ENCODE measurements at regions not wholly inside any gene's neighbourhood (a gene's known extent, or its start where the extent isn't known, plus 50 kb on each side); places are given as distances from the start of the nearest gene placed in this dataset.

GRCh38 chr5:3024554-3024953, 273.1 kb upstream of the IRX2 start:
- H3K79me2 ChIP-seq (ENCODE audit: control insufficient read depth, insufficient read depth, low read length) = no peaks in the 10 kb centered on the region
- FAIRE-seq (no peak), DNase-seq (ENCODE audit: extremely low read depth in 1 of 4, low spot score in 3 of 4) (no peak), ATAC-seq (no peak)
- no peak overlapping the region for H3K27ac ChIP-seq (ENCODE audit: extremely low read depth, low read depth, low read length)
- ChIA-PET CTCF (ENCODE audit: low intra/inter-chr PET ratio) (no interaction called here), POLR2A (no interaction called here)
- in situ Hi-C loops (cut with MboI) = no loop called here
- no peaks in the 10 kb centered on the region for H3K9me1 ChIP-seq (ENCODE audit: control insufficient read depth, insufficient read depth, low read length)
- WGBS (ENCODE audit: insufficient coverage, low coverage, missing lambda C conversion rate) = 1% methylated on average over 9 of the region's 9 CpGs
- no peaks in the 10 kb centered on the region for H4K20me1 ChIP-seq (replicated peaks; ENCODE audit: control insufficient read depth, insufficient read depth, low read length)
- H3K4me2 ChIP-seq (ENCODE audit: insufficient read depth, low read length) = no peak overlapping the region
- H3K27me3 ChIP-seq (ENCODE audit: control insufficient read depth in 2 of 2, insufficient read depth in 2 of 2, low read length in 2 of 2) = peaks cover 0 to 21% of the 10 kb centered on the region in 2 experiments; a peak in 2 of 5 replicates
- no peak for TF ChIP-seq TCF3 (CRISPR knock-in tag; IDR thresholded peaks at IDR 0.05)
- no peak for TF ChIP-seq POU5F1 (IDR thresholded peaks at IDR 0.05; ENCODE audit: borderline replicate concordance, low read depth, low read length, partially characterized antibody)
- no peak for TF ChIP-seq BMI1 (IDR thresholded peaks at IDR 0.05; ENCODE audit: low read length)
- no peak for TF ChIP-seq TAF7 (tag; IDR thresholded peaks at IDR 0.05)
- TF ChIP-seq NELFE (IDR thresholded peaks at IDR 0.05; ENCODE audit: insufficient read depth, insufficient read length) = no peak
- no TSS peak for BruUV-seq (replicated peaks)
- intact Hi-C loops (cut with micrococcal nuclease) = no loop called here
- H3K9me3 ChIP-seq (replicated peaks; ENCODE audit: control insufficient read depth, insufficient read depth, low read depth, low read length) = no peaks in the 10 kb centered on the region
- H3K36me3 ChIP-seq (ENCODE audit: control insufficient read depth, insufficient read depth, low read length) = no peaks in the 10 kb centered on the region
- no peak overlapping the region for H3K4me3 ChIP-seq
- no peak overlapping the region for H3K9ac ChIP-seq (ENCODE audit: insufficient read depth in 1 of 2, low read depth in 2 of 2, low read length in 2 of 2)
- no peak overlapping the region for H2AFZ ChIP-seq (ENCODE audit: low read depth, low read length)
- no peaks in the 10 kb centered on the region; a peak in 1 of 5 replicates for H3K4me1 ChIP-seq (replicated peaks in 1 of 2; ENCODE audit: control insufficient read depth in 2 of 2, insufficient read depth in 2 of 2, low read length in 2 of 2)

- Histone ChIP-seq H3K4me2 (ENCODE audit: insufficient read depth, low read length) (no peak overlapping the region), H3K36me3 (ENCODE audit: control insufficient read depth, insufficient read depth, low read length) (no peaks in the 10 kb centered on the region), H3K9me1 (ENCODE audit: control insufficient read depth, insufficient read depth, low read length) (no peaks in the 10 kb centered on the region), H4K20me1 (replicated peaks; ENCODE audit: control insufficient read depth, insufficient read depth, low read length) (no peaks in the 10 kb centered on the region), H3K9me3 (replicated peaks; ENCODE audit: control insufficient read depth, insufficient read depth, low read depth, low read length) (no peaks in the 10 kb centered on the region), H3K4me1 (replicated peaks in 1 of 2; ENCODE audit: control insufficient read depth in 2 of 2, insufficient read depth in 2 of 2, low read length in 2 of 2) (no peaks in the 10 kb centered on the region; a peak in 1 of 5 replicates), H3K79me2 (ENCODE audit: control insufficient read depth, insufficient read depth, low read length) (no peaks in the 10 kb centered on the region), H3K27ac (ENCODE audit: extremely low read depth, low read depth, low read length) (no peak overlapping the region), H3K27me3 (ENCODE audit: control insufficient read depth in 2 of 2, insufficient read depth in 2 of 2, low read length in 2 of 2) (peaks cover 0 to 18% of the 10 kb centered on the region in 2 experiments; a peak in 2 of 5 replicates), H3K9ac (ENCODE audit: insufficient read depth in 1 of 2, low read depth in 2 of 2, low read length in 2 of 2) (no peak overlapping the region), H2AFZ (ENCODE audit: low read depth, low read length) (no peak overlapping the region), H3K4me3 (no peak overlapping the region)
- intact Hi-C loops (cut with micrococcal nuclease) = no loop called here
- DNase-seq (ENCODE audit: extremely low read depth in 1 of 4, low spot score in 3 of 4) (no peak), FAIRE-seq (no peak), ATAC-seq (no peak)
- in situ Hi-C loops (cut with MboI) = no loop called here
- BruUV-seq (replicated peaks) = no TSS peak
- ChIA-PET CTCF (ENCODE audit: low intra/inter-chr PET ratio) (no interaction called here), POLR2A (interaction anchor here (0.7 kb wide), 1 partner anchor 77 kb away, joined by 3 read pairs; no protein-coding TSS in a partner anchor)
- WGBS (ENCODE audit: insufficient coverage, low coverage, missing lambda C conversion rate) = 1% methylated on average over 9 of the region's 9 CpGs
- TF ChIP-seq RB1 (IDR thresholded peaks at IDR 0.05; ENCODE audit: low read depth) = no peak
- TF ChIP-seq HDAC6 (IDR thresholded peaks at IDR 0.05; ENCODE audit: low read depth, low read length) = no peak
- no peak for TF ChIP-seq SMC3 (conservative IDR thresholded peaks at IDR 0.05; ENCODE audit: insufficient read depth, low read depth, low read length)
- TF ChIP-seq, protein P1, sequence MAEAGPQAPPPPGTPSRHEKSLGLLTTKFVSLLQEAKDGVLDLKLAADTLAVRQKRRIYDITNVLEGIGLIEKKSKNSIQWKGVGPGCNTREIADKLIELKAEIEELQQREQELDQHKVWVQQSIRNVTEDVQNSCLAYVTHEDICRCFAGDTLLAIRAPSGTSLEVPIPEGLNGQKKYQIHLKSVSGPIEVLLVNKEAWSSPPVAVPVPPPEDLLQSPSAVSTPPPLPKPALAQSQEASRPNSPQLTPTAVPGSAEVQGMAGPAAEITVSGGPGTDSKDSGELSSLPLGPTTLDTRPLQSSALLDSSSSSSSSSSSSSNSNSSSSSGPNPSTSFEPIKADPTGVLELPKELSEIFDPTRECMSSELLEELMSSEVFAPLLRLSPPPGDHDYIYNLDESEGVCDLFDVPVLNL (CRISPR knock-in tag; IDR thresholded peaks at IDR 0.05; ENCODE audit: low read depth) = no peak
- no peak for TF ChIP-seq RBM15 (IDR thresholded peaks at IDR 0.05; ENCODE audit: insufficient read depth, low read length)
- TF ChIP-seq STAT6 (CRISPR knock-in tag; IDR thresholded peaks at IDR 0.05) = no peak
- no peak for TF ChIP-seq SRF (CRISPR knock-in tag; IDR thresholded peaks at IDR 0.05)
- no peak for TF ChIP-seq TBL1XR1 (IDR thresholded peaks at IDR 0.05; ENCODE audit: low read length in 2 of 2)
Measured at GRCh38 chr5:3024126-3024525, 272.6 kb upstream of the IRX2 start.
